Stimulated activated CD8-positive, alpha-beta memory T cell treated with anti-CD3 and anti-CD28 coated beads, Interleukin-15, amount 100 ng/mL, for 1 hour (primary cell): ENCODE measurements at regions not wholly inside any gene's neighbourhood (a gene's known extent, or its start where the extent isn't known, plus 50 kb on each side); places are given as distances from the start of the nearest gene placed in this dataset.

Experiments used
- DNase-seq: peaks from one replicate; pipeline ENCODE4 v3.0.0-alpha.2; 2020; ENCODE audit warnings: low read depth

- no peak for DNase-seq
Measured at GRCh38 chr18:24561369-24561965, 101.0 kb downstream of the HRH4 start.

- DNase-seq = no peak
Measured at GRCh38 chr18:24567199-24567598, 106.8 kb downstream of the HRH4 start.

GRCh38 chr18:24570716-24571115 lies 110.3 kb downstream of the HRH4 start:
- DNase-seq = no peak

- no peak for DNase-seq
Measured at GRCh38 chr18:24582771-24583170, 122.3 kb downstream of the HRH4 start.

GRCh38 chr18:24584205-24584604 lies 123.8 kb downstream of the HRH4 start:
- DNase-seq = no peak

- no peak for DNase-seq
Measured at GRCh38 chr18:24584813-24585212, 124.4 kb downstream of the HRH4 start.

- no peak for DNase-seq
Measured at GRCh38 chr18:24585996-24586566, 125.6 kb downstream of the HRH4 start.

- no peak for DNase-seq
Measured at GRCh38 chr18:24586662-24587360, 126.4 kb downstream of the HRH4 start.

- no peak for DNase-seq
Measured at GRCh38 chr18:24588440-24588839, 128.0 kb downstream of the HRH4 start.

- no peak for DNase-seq
Measured at GRCh38 chr18:24590946-24591345, 130.5 kb downstream of the HRH4 start.

GRCh38 chr18:24593401-24593800 lies 133.0 kb downstream of the HRH4 start:
- DNase-seq = no peak

GRCh38 chr18:24593886-24594285 lies 133.4 kb downstream of the HRH4 start:
- no peak for DNase-seq

- DNase-seq = no peak
Measured at GRCh38 chr18:24595561-24596031, 135.2 kb downstream of the HRH4 start.

GRCh38 chr18:24600076-24600654 lies 139.7 kb downstream of the HRH4 start:
- no peak for DNase-seq

- no peak for DNase-seq
Measured at GRCh38 chr18:24601585-24601984, 141.1 kb downstream of the HRH4 start.

- DNase-seq = no peak
Measured at GRCh38 chr18:24602201-24602600, 141.8 kb downstream of the HRH4 start.

- DNase-seq = no peak
Measured at GRCh38 chr18:24603151-24603550, 142.7 kb downstream of the HRH4 start.

- no peak for DNase-seq
Measured at GRCh38 chr18:24605444-24605843, 145.0 kb downstream of the HRH4 start.

GRCh38 chr18:24609254-24609653 lies 148.8 kb downstream of the HRH4 start:
- DNase-seq = no peak

- no peak for DNase-seq
Measured at GRCh38 chr18:24611075-24611474, 150.6 kb downstream of the HRH4 start.

GRCh38 chr18:24613896-24614640 lies 153.6 kb downstream of the HRH4 start:
- DNase-seq = no peak

GRCh38 chr18:24616653-24617052 lies 156.2 kb downstream of the HRH4 start:
- DNase-seq = no peak
